Loucy (cell line): ENCODE measurements at regions not wholly inside any gene's neighbourhood (a gene's known extent, or its start where the extent isn't known, plus 50 kb on each side); places are given as distances from the start of the nearest gene placed in this dataset.

Experiments used
- CTCF ChIP-seq: fragments of 200-600 bp; sonication (generic); conservative IDR thresholded peaks from 2 replicates; pipeline ENCODE4 v1.5.1; 2014; ENCODE audit warnings: mild to moderate bottlenecking, antibody characterized with exemption, low read length
- EZH2phosphoT487 ChIP-seq: fragments of 200-600 bp; IDR thresholded peaks from 2 replicates; pipeline ENCODE4 v1.6.1; 2018; ENCODE audit warnings: antibody characterized with exemption, mild to moderate bottlenecking, moderate library complexity, borderline replicate concordance

- TF ChIP-seq CTCF, result no peak
- no peak for TF ChIP-seq EZH2phosphoT487
Observed at GRCh38 chr12:76195920-76196319, 111.4 kb upstream of the NAP1L1 start.
